ENCODE measurements at regions not wholly inside any gene's neighbourhood (a gene's known extent, or its start where the extent isn't known, plus 50 kb on each side); places are given as distances from the start of the nearest gene placed in this dataset.

GRCh38 chr6:164870164-164870563 is 439.2 kb downstream of the C6orf118 start:
- no peak for TF ChIP-seq CREB1 (IDR thresholded peaks at IDR 0.05; ENCODE audit: low read depth)
- TF ChIP-seq TCF12 (IDR thresholded peaks at IDR 0.05; ENCODE audit: low read depth), result no peak
- TF ChIP-seq RAD21 (IDR thresholded peaks at IDR 0.05; ENCODE audit: low read depth), result no peak
- no peak for TF ChIP-seq USF1 (IDR thresholded peaks at IDR 0.05)
- no peak for TF ChIP-seq CEBPB (IDR thresholded peaks at IDR 0.05)
- TF ChIP-seq EGR1 (IDR thresholded peaks at IDR 0.05), result no peak
- no peak for TF ChIP-seq EP300 (IDR thresholded peaks at IDR 0.05; ENCODE audit: borderline replicate concordance)

- no peak for TF ChIP-seq RAD21 (IDR thresholded peaks at IDR 0.05; ENCODE audit: low read depth)
- TF ChIP-seq NFIC (IDR thresholded peaks at IDR 0.05), result no peak
- no peak for TF ChIP-seq MAX (IDR thresholded peaks at IDR 0.05)
- TF ChIP-seq EGR1 (IDR thresholded peaks at IDR 0.05), result no peak
- TF ChIP-seq ZBTB7A (IDR thresholded peaks at IDR 0.05; ENCODE audit: low read depth), result no peak
- TF ChIP-seq REST (IDR thresholded peaks at IDR 0.05; ENCODE audit: low read depth), result no peak
- no peak for TF ChIP-seq USF1 (IDR thresholded peaks at IDR 0.05)
- no peak for TF ChIP-seq CEBPB (IDR thresholded peaks at IDR 0.05)
- no peak for TF ChIP-seq FOXM1 (IDR thresholded peaks at IDR 0.05; ENCODE audit: borderline replicate concordance, low read depth)
- no peak for TF ChIP-seq TAF1 (IDR thresholded peaks at IDR 0.05; ENCODE audit: low read depth)
- no peak for TF ChIP-seq CREB1 (IDR thresholded peaks at IDR 0.05; ENCODE audit: low read depth)
- no peak for TF ChIP-seq TCF12 (IDR thresholded peaks at IDR 0.05; ENCODE audit: low read depth)
- TF ChIP-seq YY1 (IDR thresholded peaks at IDR 0.05; ENCODE audit: low read depth), result no peak
- TF ChIP-seq EP300 (IDR thresholded peaks at IDR 0.05; ENCODE audit: borderline replicate concordance), result no peak
- TF ChIP-seq TEAD4 (IDR thresholded peaks at IDR 0.05), result no peak
Observed at GRCh38 chr6:164861967-164862366, 447.4 kb downstream of the C6orf118 start.

GRCh38 chr6:164859816-164860215 is 449.6 kb downstream of the C6orf118 start:
- TF ChIP-seq USF1 (IDR thresholded peaks at IDR 0.05) (no peak), REST (IDR thresholded peaks at IDR 0.05; ENCODE audit: low read depth) (no peak), CEBPB (IDR thresholded peaks at IDR 0.05) (no peak), EGR1 (IDR thresholded peaks at IDR 0.05) (no peak), TEAD4 (IDR thresholded peaks at IDR 0.05) (no peak), TAF1 (IDR thresholded peaks at IDR 0.05; ENCODE audit: low read depth) (no peak), NFIC (IDR thresholded peaks at IDR 0.05) (no peak), MAX (IDR thresholded peaks at IDR 0.05) (no peak), ZBTB7A (IDR thresholded peaks at IDR 0.05; ENCODE audit: low read depth) (no peak), FOXM1 (IDR thresholded peaks at IDR 0.05; ENCODE audit: borderline replicate concordance, low read depth) (no peak), CREB1 (IDR thresholded peaks at IDR 0.05; ENCODE audit: low read depth) (no peak), EP300 (IDR thresholded peaks at IDR 0.05; ENCODE audit: borderline replicate concordance) (no peak)

GRCh38 chr6:164856138-164856537 is 453.3 kb downstream of the C6orf118 start:
- TF ChIP-seq TEAD4 (IDR thresholded peaks at IDR 0.05), result no peak
- TF ChIP-seq CREB1 (IDR thresholded peaks at IDR 0.05; ENCODE audit: low read depth), result no peak
- no peak for TF ChIP-seq TAF1 (IDR thresholded peaks at IDR 0.05; ENCODE audit: low read depth)
- TF ChIP-seq EP300 (IDR thresholded peaks at IDR 0.05; ENCODE audit: borderline replicate concordance), result no peak
- TF ChIP-seq NFIC (IDR thresholded peaks at IDR 0.05), result no peak
- TF ChIP-seq FOXM1 (IDR thresholded peaks at IDR 0.05; ENCODE audit: borderline replicate concordance, low read depth), result no peak
- TF ChIP-seq ZBTB7A (IDR thresholded peaks at IDR 0.05; ENCODE audit: low read depth), result no peak
- TF ChIP-seq USF1 (IDR thresholded peaks at IDR 0.05), result no peak
- TF ChIP-seq TCF12 (IDR thresholded peaks at IDR 0.05; ENCODE audit: low read depth), result no peak

- TF ChIP-seq FOXM1 (IDR thresholded peaks at IDR 0.05; ENCODE audit: borderline replicate concordance, low read depth) (no peak), TCF12 (IDR thresholded peaks at IDR 0.05; ENCODE audit: low read depth) (no peak), TEAD4 (IDR thresholded peaks at IDR 0.05) (no peak), EP300 (IDR thresholded peaks at IDR 0.05; ENCODE audit: borderline replicate concordance) (no peak), CEBPB (IDR thresholded peaks at IDR 0.05) (no peak), CREB1 (IDR thresholded peaks at IDR 0.05; ENCODE audit: low read depth) (no peak), NFIC (IDR thresholded peaks at IDR 0.05) (no peak), YY1 (IDR thresholded peaks at IDR 0.05; ENCODE audit: low read depth) (no peak), ZBTB7A (IDR thresholded peaks at IDR 0.05; ENCODE audit: low read depth) (no peak), REST (IDR thresholded peaks at IDR 0.05; ENCODE audit: low read depth) (no peak), RAD21 (IDR thresholded peaks at IDR 0.05; ENCODE audit: low read depth) (no peak), TAF1 (IDR thresholded peaks at IDR 0.05; ENCODE audit: low read depth) (no peak), USF1 (IDR thresholded peaks at IDR 0.05) (no peak), EGR1 (IDR thresholded peaks at IDR 0.05) (no peak), MAX (IDR thresholded peaks at IDR 0.05) (no peak)
Observed at GRCh38 chr6:164855281-164855680, 454.1 kb downstream of the C6orf118 start.
